ENCODE measurements at regions not wholly inside any gene's neighbourhood (a gene's known extent, or its start where the extent isn't known, plus 50 kb on each side); places are given as distances from the start of the nearest gene placed in this dataset.

GRCh38 chr15:47485419-47485818 lies 231.9 kb upstream of the SEMA6D start:
- H3K4me3 ChIP-seq (ENCODE audit: control insufficient read depth, low read depth, low read length): no peak overlapping the region
- DNase-seq (ENCODE audit: low read depth): peak; percentile 41
- no peak for TF ChIP-seq CTCF (conservative IDR thresholded peaks at IDR 0.05; ENCODE audit: control insufficient read depth, insufficient read depth, low read depth, low read length)

- no peak for TF ChIP-seq CTCF (conservative IDR thresholded peaks at IDR 0.05; ENCODE audit: control insufficient read depth, insufficient read depth, low read depth, low read length)
- no peak for DNase-seq (ENCODE audit: low read depth)
- H3K4me3 ChIP-seq (ENCODE audit: control insufficient read depth, low read depth, low read length): no peak overlapping the region
Observed at GRCh38 chr15:47486040-47486439, 231.3 kb upstream of the SEMA6D start.

DNA sequence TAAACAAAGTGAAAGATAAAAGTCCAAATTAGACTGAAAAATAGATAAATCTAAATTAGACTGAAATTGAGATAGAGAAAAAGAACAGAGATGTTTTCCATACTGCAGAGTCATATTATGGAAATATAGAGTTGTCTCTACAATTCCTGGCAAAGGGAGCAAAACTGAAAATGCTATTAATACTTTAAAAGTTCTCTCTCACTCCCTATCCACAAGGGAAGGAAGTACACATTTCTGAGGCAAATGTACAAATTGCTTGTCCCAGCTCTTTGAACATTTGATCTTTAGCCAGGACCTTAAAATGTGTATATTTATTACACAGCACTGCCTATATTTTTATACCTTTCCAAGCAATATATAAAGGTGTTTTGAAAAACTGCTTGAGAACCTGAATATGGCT lies 225.1 kb upstream of the SEMA6D start:
- H3K4me3 ChIP-seq (ENCODE audit: control insufficient read depth, low read depth, low read length): no peak overlapping the region
- no peak for DNase-seq (ENCODE audit: low read depth)
- no peak for TF ChIP-seq CTCF (conservative IDR thresholded peaks at IDR 0.05; ENCODE audit: control insufficient read depth, insufficient read depth, low read depth, low read length)

DNA sequence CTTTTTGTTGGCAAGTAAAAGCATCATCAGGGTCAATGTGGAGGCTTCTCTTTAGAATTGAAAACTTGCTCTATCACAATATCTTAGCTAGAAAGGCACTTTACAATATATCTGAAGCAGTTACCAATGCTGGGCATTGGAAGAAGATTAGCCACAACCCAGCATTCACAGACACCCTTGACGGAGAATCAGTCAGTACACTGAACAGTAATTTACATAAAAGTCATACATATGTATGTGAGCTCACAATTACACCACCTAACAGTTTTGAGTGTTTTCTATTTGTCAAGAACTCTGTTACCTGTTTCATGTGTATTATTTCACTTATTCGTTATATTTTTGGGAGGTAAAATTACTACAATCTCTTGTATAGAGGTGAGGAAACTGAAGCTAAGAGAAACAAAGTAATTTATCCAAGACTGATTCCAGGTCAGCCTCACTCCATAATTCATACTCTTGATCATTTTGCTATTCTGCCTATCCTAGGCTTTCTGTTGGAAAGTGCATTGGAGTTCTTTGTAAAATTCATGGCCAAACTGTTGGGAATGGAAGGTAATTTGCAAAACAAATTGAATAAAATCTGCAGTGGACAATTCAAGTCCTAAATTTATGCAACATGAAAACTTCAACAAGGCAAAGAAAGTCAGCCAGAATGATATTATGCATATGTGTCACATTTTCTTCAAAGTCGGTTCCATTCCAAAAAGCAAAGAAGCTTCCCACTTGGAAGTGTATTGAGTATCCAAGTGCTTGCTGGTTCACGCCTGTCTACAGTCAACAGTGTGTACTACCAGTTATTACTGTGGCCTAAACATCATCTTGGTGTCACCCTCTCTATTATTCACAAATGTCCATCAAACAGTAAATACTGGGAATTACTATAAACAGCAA lies 223.7 kb upstream of the SEMA6D start:
- no peak overlapping the region for H3K4me3 ChIP-seq (ENCODE audit: control insufficient read depth, low read depth, low read length)
- no peak for TF ChIP-seq CTCF (conservative IDR thresholded peaks at IDR 0.05; ENCODE audit: control insufficient read depth, insufficient read depth, low read depth, low read length)
- no peak for DNase-seq (ENCODE audit: low read depth)

- peak; percentile 20 for TF ChIP-seq CTCF (conservative IDR thresholded peaks at IDR 0.05; ENCODE audit: control insufficient read depth, insufficient read depth, low read depth, low read length)
- no peak overlapping the region for H3K4me3 ChIP-seq (ENCODE audit: control insufficient read depth, low read depth, low read length)
- DNase-seq (ENCODE audit: low read depth): peak; percentile 23
Observed at GRCh38 chr15:47496343-47497185, 220.7 kb upstream of the SEMA6D start.

- no peak for DNase-seq (ENCODE audit: low read depth)
- TF ChIP-seq CTCF (conservative IDR thresholded peaks at IDR 0.05; ENCODE audit: control insufficient read depth, insufficient read depth, low read depth, low read length): no peak
- H3K4me3 ChIP-seq (ENCODE audit: control insufficient read depth, low read depth, low read length): no peak overlapping the region
Observed at GRCh38 chr15:47500842-47501241, 216.5 kb upstream of the SEMA6D start.
